ENCODE measurements at regions not wholly inside any gene's neighbourhood (a gene's known extent, or its start where the extent isn't known, plus 50 kb on each side); places are given as distances from the start of the nearest gene placed in this dataset.

DNA sequence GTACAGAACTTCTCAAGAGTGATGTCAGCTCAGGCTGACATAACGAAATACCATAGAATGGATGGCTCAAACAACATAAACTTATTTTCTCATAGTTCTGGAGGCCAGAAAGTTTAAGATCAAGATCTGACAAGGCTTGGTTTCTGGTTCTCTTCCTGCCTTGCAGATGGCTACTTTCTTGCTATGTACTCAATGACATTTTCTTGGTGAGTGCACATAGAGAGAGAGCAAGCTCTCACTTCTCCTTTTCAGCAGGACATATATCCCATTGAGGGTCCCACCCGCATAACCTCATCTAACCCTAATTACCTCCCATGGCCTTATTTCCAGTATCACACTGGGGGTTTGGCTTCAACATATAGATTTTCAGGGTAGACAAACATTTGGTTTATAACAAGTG is 1072.1 kb downstream of the PLOD2 start:
- TF ChIP-seq, protein P1, sequence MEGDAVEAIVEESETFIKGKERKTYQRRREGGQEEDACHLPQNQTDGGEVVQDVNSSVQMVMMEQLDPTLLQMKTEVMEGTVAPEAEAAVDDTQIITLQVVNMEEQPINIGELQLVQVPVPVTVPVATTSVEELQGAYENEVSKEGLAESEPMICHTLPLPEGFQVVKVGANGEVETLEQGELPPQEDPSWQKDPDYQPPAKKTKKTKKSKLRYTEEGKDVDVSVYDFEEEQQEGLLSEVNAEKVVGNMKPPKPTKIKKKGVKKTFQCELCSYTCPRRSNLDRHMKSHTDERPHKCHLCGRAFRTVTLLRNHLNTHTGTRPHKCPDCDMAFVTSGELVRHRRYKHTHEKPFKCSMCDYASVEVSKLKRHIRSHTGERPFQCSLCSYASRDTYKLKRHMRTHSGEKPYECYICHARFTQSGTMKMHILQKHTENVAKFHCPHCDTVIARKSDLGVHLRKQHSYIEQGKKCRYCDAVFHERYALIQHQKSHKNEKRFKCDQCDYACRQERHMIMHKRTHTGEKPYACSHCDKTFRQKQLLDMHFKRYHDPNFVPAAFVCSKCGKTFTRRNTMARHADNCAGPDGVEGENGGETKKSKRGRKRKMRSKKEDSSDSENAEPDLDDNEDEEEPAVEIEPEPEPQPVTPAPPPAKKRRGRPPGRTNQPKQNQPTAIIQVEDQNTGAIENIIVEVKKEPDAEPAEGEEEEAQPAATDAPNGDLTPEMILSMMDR (conservative IDR thresholded peaks at IDR 0.05; ENCODE audit: low read depth, low read length): no peak
- TF ChIP-seq EZH2 (IDR thresholded peaks at IDR 0.05; ENCODE audit: borderline replicate concordance, low read depth, low read length, poor library complexity, severe bottlenecking): no peak

Measured in A673 (cell line).